Mesothelial cell of epicardium (in vitro differentiated cells): ENCODE measurements at regions not wholly inside any gene's neighbourhood (a gene's known extent, or its start where the extent isn't known, plus 50 kb on each side); places are given as distances from the start of the nearest gene placed in this dataset.
"Not testable (repeated sequence)": the region's sequence is repeated elsewhere in the genome, so short reads cannot be mapped to it uniquely, and the experiment has no call there.

Source experiments
- DNase-seq, 2 experiments: peaks; one replicate each; pipeline ENCODE4 v3.0.0; 2021; ENCODE audit warnings: low spot score in 2 of 2; ENCODE audit not compliant: unreplicated experiment in 2 of 2
- H3K27ac Mint-ChIP-seq: 2 replicates; pipeline ENCODE4 v1.8.0; 2021; ENCODE audit warnings: mixed read lengths
- H3K27me3 Mint-ChIP-seq: 2 replicates; pipeline ENCODE4 v1.8.0; 2021; ENCODE audit warnings: low read depth, mixed read lengths
- H3K36me3 Mint-ChIP-seq: 2 replicates; pipeline ENCODE4 v1.8.0; 2021; ENCODE audit warnings: mixed read lengths
- H3K4me1 Mint-ChIP-seq: 2 replicates; pipeline ENCODE4 v1.8.0; 2021; ENCODE audit warnings: mixed read lengths
- H3K4me3 Mint-ChIP-seq: 2 replicates; pipeline ENCODE4 v1.8.0; 2021; ENCODE audit warnings: mild to moderate bottlenecking, moderate library complexity, mixed read lengths
- H3K9me3 Mint-ChIP-seq: 2 replicates; pipeline ENCODE4 v1.8.0; 2021; ENCODE audit warnings: mixed read lengths
- CTCF ChIP-seq: fragments of 200-600 bp; sonication (generic); IDR thresholded peaks from one replicate; pipeline ENCODE4 v1.5.0; 2021; ENCODE audit warnings: antibody characterized with exemption; ENCODE audit not compliant: unreplicated experiment

GRCh38 chr11:11725438-11725837 lies 103.6 kb upstream of the GALNT18 start:
- Mint-ChIP-seq H3K27ac (no peak overlapping the region), H3K36me3 (no peaks in the 10 kb centered on the region), H3K4me3 (no peak overlapping the region), H3K9me3 (peaks cover 7% of the 10 kb centered on the region), H3K4me1 (no peaks in the 10 kb centered on the region), H3K27me3 (peaks cover 59% of the 10 kb centered on the region)
- TF ChIP-seq CTCF, result no peak
- no peak for DNase-seq

GRCh38 chr11:11724994-11725393 lies 103.2 kb upstream of the GALNT18 start:
- Mint-ChIP-seq H3K27ac (no peak overlapping the region), H3K36me3 (no peaks in the 10 kb centered on the region), H3K9me3 (peaks cover 8% of the 10 kb centered on the region), H3K4me3 (no peak overlapping the region), H3K27me3 (peaks cover 54% of the 10 kb centered on the region), H3K4me1 (no peaks in the 10 kb centered on the region)
- TF ChIP-seq CTCF, result no peak
- no peak for DNase-seq

GRCh38 chr11:11722861-11723260 lies 101.1 kb upstream of the GALNT18 start:
- H3K4me1 Mint-ChIP-seq, result no peaks in the 10 kb centered on the region
- no peaks in the 10 kb centered on the region for H3K36me3 Mint-ChIP-seq
- no peak overlapping the region for H3K4me3 Mint-ChIP-seq
- H3K9me3 Mint-ChIP-seq, result peaks cover 19% of the 10 kb centered on the region
- no peak overlapping the region for H3K27ac Mint-ChIP-seq
- no peak for TF ChIP-seq CTCF
- no peak for DNase-seq
- H3K27me3 Mint-ChIP-seq, result peaks cover 41% of the 10 kb centered on the region

GRCh38 chr11:11722246-11722645 lies 100.4 kb upstream of the GALNT18 start:
- H3K4me1 Mint-ChIP-seq, result no peaks in the 10 kb centered on the region
- H3K36me3 Mint-ChIP-seq, result no peaks in the 10 kb centered on the region
- no peak overlapping the region for H3K4me3 Mint-ChIP-seq
- DNase-seq, result no peak
- no peak for TF ChIP-seq CTCF
- H3K27me3 Mint-ChIP-seq, result peaks cover 36% of the 10 kb centered on the region
- H3K9me3 Mint-ChIP-seq, result peaks cover 22% of the 10 kb centered on the region
- no peak overlapping the region for H3K27ac Mint-ChIP-seq

GRCh38 chr11:11718511-11718910 lies 96.7 kb upstream of the GALNT18 start:
- H3K4me1 Mint-ChIP-seq, result no peaks in the 10 kb centered on the region
- no peak for DNase-seq
- peaks cover 6% of the 10 kb centered on the region for H3K27me3 Mint-ChIP-seq
- no peaks in the 10 kb centered on the region for H3K36me3 Mint-ChIP-seq
- no peak overlapping the region for H3K27ac Mint-ChIP-seq
- H3K4me3 Mint-ChIP-seq, result no peak overlapping the region
- H3K9me3 Mint-ChIP-seq, result peaks cover 37% of the 10 kb centered on the region
- no peak for TF ChIP-seq CTCF

- no peak overlapping the region for H3K27ac Mint-ChIP-seq
- H3K4me3 Mint-ChIP-seq, result no peak overlapping the region
These were observed 95.4 kb upstream of the GALNT18 start for GRCh38 chr11:11717064-11717725.

GRCh38 chr11:11715075-11715474 lies 93.3 kb upstream of the GALNT18 start:
- not testable (repeated sequence) for DNase-seq, H3K4me3 Mint-ChIP-seq, H3K27me3 Mint-ChIP-seq, H3K27ac Mint-ChIP-seq, H3K4me1 Mint-ChIP-seq, H3K36me3 Mint-ChIP-seq
- peaks cover 29% of the 10 kb centered on the region for H3K9me3 Mint-ChIP-seq

More at GRCh38 chr11:11717064-11717725, 95.4 kb upstream of the GALNT18 start:
- H3K9me3 Mint-ChIP-seq, result peaks cover 37% of the 10 kb centered on the region
- H3K27me3 Mint-ChIP-seq, result peaks cover 3% of the 10 kb centered on the region
- DNase-seq, result no peak
- no peak for TF ChIP-seq CTCF
- H3K36me3 Mint-ChIP-seq, result no peaks in the 10 kb centered on the region
- no peaks in the 10 kb centered on the region for H3K4me1 Mint-ChIP-seq
